ENCODE measurements at regions not wholly inside any gene's neighbourhood (a gene's known extent, or its start where the extent isn't known, plus 50 kb on each side); places are given as distances from the start of the nearest gene placed in this dataset.
A peak's percentile ranks its signal among the peaks of the same experiment; 100 is the strongest.

- no peak for DNase-seq (ENCODE audit: low read depth)
Observed at GRCh38 chr5:159758189-159758588, 158.1 kb upstream of the ADRA1B start.

- no peak for DNase-seq (ENCODE audit: low read depth)
Observed at GRCh38 chr5:159759791-159760290, 156.4 kb upstream of the ADRA1B start.

GRCh38 chr5:159762921-159763320 lies 153.4 kb upstream of the ADRA1B start:
- no peak for DNase-seq (ENCODE audit: low read depth)

DNA sequence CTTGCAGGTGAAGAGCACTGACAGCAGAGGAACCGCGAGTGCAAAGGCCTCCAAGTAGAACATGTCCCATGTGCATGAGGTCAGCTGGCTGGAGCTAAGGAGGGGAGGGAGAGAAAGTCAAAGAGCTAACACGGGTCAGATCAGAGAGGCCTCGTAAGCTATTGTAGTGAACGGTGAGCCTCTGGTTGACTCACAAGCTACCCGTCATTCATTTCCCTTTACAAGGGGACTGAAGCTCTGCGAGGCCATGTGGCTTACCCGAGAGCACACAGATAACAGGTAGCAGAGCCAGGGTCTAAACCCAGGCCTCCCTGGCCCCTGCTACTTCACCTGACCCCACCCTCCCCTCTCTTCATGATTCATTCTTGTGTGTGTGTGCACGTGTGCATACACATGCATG lies 152.7 kb upstream of the ADRA1B start:
- DNase-seq (ENCODE audit: low read depth) = no peak

DNA sequence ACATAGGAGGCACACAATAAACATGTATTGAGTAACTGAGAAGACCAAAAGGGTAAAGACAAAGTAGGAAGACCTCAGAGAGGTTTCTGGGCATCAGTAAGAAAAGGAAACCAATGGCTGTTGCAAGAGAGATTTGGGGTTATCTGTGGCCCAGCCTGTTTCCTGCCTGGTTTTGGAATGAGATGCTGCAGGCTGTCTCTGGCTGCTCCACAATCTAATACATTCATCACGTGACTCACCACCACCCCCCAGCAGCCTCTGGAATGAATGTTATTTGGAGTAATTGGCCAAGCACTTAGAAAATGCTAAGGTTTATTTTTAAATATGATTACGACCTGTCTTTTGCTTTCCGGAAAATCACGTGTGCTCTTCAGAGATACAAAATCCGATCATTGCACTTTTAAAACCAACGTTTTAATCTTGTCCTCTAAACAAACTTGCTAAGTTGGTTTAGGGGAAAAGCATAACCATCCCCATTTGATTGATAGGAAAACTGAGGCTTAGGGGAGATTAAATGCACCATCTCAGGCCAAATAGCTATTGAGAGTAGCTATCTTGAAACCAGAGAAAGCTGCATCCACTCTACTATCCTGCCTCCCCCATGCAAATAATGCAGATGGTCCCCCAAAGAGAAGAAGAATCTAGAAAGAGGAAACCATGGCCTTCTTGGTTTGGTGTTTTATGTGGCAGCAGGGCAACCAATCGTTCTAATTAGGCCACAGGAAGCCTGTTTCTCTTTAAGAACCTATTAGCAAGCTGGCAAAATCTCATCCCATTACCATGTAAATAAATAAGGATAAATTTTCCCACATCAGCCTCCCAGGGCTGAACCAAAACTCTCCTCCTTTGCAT lies 151.8 kb upstream of the ADRA1B start:
- DNase-seq (ENCODE audit: low read depth) = no peak

GRCh38 chr5:159765135-159765433 lies 151.2 kb upstream of the ADRA1B start:
- DNase-seq (ENCODE audit: low read depth) = no peak

- no peak for DNase-seq (ENCODE audit: low read depth)
Observed at GRCh38 chr5:159765760-159766517, 150.3 kb upstream of the ADRA1B start.

DNA sequence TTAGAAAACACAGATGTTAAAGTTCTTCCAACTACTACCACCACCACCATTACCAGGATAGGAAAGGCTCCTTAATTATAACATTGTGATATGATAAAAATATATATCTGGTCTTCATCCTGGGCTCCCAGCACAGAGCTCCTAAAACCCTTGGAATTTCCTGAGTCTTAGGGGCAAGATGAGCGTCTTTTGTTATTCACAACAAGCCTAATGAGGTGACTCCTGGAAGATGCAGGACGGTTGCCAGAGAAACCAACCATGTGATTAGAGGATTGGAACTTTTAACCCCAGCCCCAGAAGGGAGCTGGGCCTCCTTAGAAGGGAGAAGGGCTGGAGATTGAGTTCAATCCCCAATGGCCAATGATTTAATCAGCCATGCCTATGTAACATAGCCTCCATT lies 148.0 kb upstream of the ADRA1B start:
- DNase-seq (ENCODE audit: low read depth) = no peak

- no peak for DNase-seq (ENCODE audit: low read depth)
Observed at GRCh38 chr5:159772698-159773061, 143.6 kb upstream of the ADRA1B start.

DNA sequence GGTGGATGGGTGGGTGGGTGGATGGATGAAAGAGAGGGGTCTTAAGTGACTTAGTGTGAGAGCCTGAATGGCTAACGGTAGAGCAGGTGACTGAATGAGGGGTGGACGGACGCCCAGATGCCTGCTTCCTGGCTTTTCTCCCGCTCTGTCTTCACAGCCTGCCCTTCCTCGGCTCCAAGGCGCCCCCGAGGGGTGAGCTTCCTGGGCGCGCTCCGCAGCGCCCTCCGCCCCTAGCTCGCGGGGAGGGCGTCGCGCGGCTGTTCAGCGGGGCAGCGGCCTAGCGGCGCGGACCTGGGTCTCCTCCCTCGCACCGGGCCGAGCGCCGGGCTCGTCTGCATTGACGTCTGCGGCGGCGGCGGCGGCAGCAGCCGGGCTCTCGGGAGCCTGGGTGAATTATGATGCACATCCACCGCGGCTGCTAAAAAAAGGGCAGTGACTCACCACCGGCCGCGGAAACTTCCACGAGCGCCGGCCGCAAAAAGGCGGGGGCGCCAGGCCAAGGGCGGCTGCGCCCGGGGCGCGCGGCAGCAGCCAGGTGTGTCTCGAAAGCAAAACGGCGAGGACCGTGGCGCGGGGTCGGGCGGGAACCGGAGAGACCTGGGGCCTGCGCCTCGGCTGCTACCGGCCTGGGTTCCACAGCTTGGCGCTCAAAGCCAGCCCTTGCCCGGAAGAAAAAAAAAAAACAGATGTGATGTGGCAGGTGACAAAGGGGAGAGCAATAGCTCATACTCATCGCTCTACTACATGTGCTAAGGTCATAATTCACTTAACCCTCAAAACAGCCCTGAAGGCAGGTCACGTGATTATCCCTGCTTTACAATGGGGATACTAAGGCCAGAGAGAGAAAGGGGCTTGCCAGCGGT lies 143.0 kb upstream of the ADRA1B start:
- peak; percentile 82 for DNase-seq (ENCODE audit: low read depth)

- DNase-seq (ENCODE audit: low read depth) = no peak
Observed at GRCh38 chr5:159774476-159775031, 141.7 kb upstream of the ADRA1B start.

DNA sequence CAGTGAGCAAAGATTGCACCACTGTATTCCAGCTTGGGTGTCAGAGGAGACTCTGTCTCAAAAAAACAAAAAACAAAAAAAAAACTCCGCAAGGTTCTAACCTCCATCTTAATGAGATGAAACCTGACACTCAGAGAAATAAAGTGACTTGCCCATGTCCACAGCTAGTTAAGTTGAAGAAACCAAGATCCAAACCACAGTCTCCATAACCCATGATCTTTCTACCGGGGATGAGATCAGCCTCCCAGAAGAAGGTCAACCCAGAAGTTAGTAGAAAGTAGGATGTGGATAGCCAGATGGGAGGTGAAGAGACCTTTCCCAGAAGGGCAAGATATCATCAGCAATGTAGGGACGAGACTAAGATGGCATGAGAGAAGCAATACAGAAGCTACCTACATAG lies 140.4 kb upstream of the ADRA1B start:
- no peak for DNase-seq (ENCODE audit: low read depth)

GRCh38 chr5:159777049-159777660 lies 139.1 kb upstream of the ADRA1B start:
- DNase-seq (ENCODE audit: low read depth) = no peak

DNA sequence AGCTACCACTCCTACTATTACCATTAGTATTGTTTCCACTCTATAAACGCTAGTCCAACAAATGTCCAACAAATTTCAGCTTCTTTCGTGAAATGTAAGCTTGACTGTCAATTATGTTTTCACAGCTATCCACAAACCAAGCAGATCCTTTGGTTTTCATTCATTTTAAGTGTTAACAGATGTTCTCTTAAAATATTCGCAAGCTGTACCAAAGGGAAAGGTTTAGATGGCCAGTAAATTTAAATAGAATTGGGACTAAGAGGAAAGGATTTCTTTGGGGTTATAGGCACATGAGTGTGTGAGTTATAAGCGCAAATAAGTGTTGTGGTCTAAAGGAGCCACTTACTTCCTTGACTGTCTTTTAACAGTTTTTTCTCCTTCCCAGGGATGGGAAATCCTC lies 136.8 kb upstream of the ADRA1B start:
- no peak for DNase-seq (ENCODE audit: low read depth)

GRCh38 chr5:159780246-159780645 lies 136.0 kb upstream of the ADRA1B start:
- DNase-seq (ENCODE audit: low read depth) = no peak

DNA sequence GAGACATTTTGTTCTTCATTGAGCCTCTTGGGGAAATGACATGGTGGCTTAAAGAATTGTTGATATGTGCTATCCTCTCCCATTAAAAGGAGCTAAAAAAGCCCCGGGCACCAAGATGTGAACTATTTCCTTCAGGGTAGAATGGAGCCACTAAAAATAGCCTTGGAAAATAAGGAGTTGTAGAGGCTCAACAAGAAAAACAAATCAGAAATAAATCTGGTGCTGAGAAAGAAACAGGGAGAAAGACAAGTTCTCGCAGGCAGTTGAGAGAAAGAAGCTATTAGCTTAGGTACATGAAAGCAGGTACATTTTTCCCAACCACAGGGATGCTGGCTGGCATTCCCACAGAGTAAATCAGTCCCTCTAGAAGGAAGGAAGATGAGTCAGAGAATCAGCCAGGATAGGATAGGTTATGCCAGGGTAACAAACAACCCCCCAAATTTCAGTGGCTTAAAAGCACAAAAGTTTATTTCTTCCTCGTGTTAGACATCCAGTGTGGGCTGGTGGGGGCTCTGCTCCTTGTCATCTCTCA lies 134.6 kb upstream of the ADRA1B start:
- DNase-seq (ENCODE audit: low read depth) = no peak

- no peak for DNase-seq (ENCODE audit: low read depth)
Observed at GRCh38 chr5:159782197-159782994, 133.9 kb upstream of the ADRA1B start.

DNA sequence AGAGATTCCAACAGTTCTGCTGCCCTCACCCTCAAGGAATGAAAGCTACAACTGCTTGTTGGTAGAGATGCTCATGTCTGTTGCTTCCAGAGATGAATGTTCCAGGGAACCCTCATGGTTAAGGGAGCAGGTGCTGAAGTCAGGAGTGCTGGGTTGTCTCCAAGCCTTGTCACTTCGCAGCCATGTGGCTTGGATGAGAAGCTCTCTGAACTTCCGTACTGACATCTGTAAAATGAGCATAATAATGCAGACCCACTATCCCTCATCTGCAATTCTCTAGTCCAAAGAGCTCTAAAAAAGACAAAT lies 133.3 kb upstream of the ADRA1B start:
- no peak for DNase-seq (ENCODE audit: low read depth)

DNA sequence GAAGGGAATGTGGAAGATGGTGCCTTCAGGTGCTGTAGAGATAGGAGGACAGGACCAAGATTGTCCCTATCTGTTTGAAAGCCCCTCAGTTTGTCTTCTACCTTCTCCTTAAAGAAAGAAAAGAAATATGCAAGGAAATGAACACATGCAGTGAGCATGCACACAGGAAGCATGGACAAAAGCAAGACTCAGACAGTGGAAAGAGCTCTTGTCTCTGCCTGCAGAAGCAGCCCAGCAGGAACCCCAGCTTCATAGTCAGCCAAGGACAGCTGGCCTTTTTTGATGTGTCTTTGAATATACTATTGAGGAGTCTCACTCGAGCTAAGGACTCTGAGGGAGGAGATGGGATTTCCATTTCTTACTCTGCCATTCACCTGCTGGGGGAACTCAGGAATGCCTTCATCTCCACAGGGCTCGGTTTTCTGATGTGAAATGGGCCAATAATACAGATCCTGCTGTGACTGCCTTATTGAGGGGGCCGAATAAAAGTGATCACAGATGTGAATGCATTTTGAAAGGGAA lies 132.5 kb upstream of the ADRA1B start:
- no peak for DNase-seq (ENCODE audit: low read depth)

DNA sequence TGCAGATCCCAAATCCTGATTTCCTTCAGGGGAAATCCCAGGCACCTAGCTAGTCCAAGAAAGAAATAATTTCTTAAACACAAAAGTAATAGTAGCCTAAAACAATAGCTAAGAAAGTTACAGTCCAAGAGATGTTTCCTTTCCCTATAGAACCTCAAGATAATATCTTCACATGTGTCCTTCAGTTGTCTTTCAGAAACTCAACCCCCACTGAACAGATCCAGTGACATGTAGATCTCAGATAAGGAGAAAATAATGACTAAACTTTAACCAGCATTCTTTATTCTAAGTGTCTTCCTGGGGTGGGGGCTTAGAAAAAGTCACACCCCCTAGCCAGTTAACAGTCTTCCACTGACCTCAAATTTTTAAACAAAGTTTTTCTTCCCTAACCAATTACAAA lies 131.3 kb upstream of the ADRA1B start:
- DNase-seq (ENCODE audit: low read depth) = no peak

- no peak for DNase-seq (ENCODE audit: low read depth)
Observed at GRCh38 chr5:159785656-159786055, 130.6 kb upstream of the ADRA1B start.

Data from activated T-cell treated with anti-CD3 and anti-CD28 coated beads for 24 hours (primary cell).